Left kidney (tissue), 1 donor: ENCODE measurements at regions not wholly inside any gene's neighbourhood (a gene's known extent, or its start where the extent isn't known, plus 50 kb on each side); places are given as distances from the start of the nearest gene placed in this dataset.
A peak's percentile ranks its signal among the peaks of the same experiment; 100 is the strongest.
"Not testable (repeated sequence)": the region's sequence is repeated elsewhere in the genome, so short reads cannot be mapped to it uniquely, and the experiment has no call there.

Experiments
- DNase-seq: peaks from one replicate; pipeline ENCODE4 v3.0.0-alpha.2; 2013

DNA sequence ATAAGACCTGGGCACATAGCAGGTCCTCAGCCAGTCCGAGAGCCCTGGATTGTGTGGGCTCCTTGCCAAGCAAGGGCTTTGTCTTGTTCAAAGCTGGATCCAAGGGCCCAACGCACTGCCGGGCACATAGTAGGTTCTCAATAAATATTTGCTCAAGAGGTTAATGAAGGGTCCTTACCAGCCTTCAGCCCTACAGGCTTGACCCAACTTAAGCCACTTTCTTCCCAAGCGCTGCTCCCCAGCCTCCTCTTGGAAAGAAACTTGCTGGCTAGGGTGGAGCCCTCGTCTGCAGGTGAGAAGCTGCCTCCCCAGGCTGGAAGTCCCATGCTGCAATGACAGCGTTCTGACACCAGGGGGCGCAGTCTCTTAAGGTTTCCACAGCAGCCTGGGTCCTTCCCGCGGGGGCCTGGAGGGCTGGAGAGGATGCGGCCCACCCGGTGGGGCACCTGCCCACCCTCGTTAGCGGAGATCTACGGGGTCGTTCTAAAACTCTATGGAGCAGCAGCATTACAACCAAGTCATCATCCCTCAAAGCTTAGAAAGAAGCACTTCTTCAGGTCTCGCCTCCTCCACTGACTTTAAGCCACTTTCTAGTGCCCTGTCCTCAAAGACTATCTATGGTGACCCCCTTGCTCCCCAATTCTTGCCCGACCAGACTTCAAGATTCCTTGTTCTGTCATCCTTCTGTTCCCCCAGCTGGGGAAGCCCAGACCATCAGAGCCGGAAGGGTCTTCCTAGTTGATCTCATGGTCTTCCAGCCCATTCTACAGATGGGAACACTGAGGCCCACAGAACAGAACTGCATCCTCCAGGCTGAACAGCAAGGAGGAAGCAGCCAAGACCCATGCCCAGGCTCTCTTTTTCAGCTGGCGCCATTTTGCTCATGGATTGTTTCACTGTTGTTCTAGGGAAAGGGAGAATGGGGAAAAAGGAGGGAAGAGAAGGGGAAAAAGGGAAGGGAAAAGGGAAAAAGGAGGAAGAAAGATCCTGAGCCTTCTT is 115.4 kb downstream of the LHX2 start:
- peak; percentile 50 for DNase-seq

DNA sequence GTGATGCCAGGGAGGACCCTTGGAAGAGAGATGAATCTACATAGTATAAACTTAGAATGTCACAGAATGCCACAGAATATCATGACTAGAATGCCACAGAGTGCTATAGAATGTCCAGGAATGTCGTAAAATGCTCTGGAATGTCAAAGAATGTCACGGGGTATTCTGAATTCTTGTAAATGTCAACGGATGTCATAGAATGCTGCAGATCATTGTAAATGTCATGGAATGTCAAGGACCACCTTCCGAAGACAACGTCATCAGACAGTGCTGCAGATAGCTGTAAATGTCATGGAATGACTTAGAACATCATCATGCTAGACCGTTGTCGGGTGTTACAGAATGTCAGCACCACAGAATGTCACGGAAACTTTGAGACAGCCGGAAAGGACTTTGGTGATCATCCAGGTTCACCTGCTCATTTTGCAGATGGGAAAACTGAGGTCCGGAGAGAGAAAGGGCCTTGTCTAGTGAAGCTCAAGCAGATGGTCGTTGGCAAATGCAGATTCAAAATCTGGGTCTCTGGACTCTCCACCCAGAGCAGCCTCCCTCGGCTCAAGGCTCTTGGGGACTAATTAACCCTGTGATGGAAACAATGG is 117.1 kb downstream of the LHX2 start:
- no peak for DNase-seq

DNA sequence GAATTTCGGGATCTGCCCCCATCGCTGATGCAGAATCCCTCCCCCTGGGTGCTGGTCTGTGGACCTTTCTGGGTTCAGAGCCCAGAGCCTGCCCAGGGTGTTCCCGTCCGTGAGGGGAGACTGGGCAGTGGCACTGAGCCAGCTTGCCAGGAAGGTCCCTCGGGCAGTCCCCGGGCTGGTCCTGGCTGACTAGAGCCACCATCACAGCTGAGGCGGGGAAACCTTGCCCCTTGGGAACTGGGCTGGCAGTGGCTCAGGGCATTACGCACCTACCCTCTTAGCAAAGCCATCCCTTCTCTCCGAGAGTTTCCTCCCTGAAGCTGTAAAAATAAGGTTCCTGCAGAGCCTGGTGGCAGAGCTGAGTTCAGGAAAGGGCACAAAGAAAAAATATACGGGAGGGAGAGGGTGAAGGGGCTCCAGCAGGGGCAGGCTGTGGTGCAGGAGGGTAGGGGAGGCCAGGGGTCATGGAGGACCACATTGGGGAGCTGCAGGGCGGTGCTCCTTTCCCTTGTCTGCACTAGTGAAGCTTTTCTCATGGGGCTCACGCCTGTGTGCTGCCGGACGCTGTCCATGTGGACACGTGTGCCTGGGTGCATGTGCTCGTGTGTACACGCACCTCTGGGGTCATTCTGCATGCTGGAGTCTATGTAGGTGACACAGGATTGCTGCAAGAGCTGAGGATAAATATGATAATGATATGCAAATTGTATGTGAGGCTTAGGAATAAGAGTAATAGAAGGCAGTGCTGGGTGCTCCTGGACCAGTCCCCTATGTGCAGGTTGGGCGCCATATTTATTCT is 118.9 kb downstream of the LHX2 start:
- DNase-seq = no peak

DNA sequence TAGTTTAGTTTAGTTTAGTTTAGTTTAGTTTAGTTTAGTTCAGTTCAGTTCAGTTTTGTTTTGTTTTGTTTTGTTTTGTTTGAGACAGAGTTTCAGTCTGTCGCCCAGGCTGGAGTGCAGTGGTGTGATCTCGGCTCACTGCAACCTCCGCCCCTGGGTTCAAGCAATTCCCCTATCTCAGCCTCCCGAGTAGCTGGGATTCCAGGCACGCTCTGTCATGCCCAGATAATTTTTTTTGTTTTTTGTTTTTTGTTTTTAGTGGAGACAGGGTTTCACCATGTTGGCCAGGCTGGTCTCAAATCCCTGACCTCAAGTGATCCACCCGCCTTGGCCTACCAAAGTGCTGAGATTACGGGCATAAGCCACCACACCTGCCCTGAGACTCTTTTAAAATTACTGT is 120.0 kb downstream of the LHX2 start:
- DNase-seq = not testable (repeated sequence)

DNA sequence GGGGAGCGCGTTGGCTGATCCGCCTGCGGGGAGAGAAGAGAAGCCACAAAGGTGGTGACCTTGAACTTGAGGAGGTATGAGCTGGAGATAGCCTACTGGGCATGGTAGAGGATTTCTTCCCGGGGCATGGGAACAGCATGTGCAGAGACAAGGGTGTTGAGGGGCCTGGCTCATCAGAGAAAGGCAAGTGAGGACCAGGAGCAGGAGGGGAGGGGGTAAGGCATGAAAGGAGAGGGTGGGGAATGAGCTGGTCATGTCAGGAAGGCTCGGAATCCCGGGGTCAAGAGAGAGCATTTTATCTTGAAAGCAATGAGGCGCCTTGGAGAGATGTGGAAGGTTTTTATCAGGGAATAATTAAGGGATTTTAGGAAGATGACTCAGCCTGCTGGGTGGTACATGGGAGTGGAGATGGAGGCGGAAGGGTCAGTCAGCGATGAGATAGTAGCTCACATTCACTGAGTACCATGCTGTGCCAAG is 121.1 kb downstream of the LHX2 start:
- no peak for DNase-seq

DNA sequence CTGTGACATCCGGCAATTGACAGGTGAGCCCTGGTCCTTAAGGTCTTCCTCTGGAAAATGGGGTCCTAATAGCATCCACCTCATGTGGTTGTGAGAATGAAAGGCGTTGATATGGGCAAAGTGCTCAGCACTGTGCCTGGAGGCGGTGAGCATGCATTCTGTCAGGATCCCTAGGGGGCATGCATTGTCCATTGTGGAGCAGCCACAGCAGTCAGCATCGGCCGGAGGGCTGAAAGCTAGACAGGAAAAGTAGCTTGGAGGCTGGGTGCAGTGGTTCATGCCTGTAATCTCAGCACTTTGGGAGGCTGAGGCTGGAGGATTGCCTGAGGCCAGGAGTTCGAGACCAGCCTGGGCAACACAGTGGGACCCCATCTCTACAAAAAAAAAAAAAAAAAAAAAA is 122.2 kb downstream of the LHX2 start:
- no peak for DNase-seq

DNA sequence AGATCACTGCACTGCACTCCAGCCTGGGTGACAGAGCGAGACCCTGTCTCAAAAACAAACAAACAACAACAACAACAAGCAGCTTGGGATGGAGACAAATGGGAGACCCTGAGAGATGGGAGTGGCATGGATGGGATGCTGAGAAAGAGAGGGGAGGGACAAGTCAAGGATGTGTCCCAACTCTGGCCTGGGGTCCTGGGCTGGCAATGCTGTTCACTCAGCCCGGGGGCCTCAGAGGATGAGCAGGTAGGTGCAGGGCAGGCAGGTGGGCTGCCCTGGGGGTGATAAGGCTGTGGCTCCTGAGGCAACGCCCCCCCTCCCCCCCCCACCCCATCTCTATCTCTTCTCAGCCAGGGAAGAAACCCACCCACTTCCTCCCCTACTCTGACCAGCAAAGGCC is 123.0 kb downstream of the LHX2 start:
- no peak for DNase-seq

DNA sequence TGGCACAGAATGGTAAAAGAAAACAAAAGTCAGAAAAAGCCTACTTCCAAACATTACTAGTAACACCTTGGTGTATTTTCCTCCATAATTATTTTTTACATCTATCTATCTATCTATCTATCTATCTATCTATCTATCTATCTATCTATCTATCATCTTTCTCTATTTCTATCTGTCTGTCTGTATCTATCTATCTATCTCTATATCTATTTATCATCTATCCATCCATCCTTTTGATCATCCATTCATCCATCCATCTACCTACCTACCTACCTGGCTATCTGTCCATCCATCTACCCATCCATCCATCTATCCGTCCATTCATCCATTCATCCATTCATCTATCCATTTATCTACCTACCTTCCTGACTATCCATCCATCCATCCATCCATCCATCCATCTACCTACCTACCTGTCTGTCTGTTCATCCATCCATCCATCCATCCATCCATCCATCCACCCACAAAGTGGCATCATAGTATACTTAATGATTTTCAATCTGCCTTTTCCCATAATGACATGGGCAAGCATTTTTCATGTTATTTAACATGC is 121.9 kb upstream of the NEK6 start:
- DNase-seq = no peak

DNA sequence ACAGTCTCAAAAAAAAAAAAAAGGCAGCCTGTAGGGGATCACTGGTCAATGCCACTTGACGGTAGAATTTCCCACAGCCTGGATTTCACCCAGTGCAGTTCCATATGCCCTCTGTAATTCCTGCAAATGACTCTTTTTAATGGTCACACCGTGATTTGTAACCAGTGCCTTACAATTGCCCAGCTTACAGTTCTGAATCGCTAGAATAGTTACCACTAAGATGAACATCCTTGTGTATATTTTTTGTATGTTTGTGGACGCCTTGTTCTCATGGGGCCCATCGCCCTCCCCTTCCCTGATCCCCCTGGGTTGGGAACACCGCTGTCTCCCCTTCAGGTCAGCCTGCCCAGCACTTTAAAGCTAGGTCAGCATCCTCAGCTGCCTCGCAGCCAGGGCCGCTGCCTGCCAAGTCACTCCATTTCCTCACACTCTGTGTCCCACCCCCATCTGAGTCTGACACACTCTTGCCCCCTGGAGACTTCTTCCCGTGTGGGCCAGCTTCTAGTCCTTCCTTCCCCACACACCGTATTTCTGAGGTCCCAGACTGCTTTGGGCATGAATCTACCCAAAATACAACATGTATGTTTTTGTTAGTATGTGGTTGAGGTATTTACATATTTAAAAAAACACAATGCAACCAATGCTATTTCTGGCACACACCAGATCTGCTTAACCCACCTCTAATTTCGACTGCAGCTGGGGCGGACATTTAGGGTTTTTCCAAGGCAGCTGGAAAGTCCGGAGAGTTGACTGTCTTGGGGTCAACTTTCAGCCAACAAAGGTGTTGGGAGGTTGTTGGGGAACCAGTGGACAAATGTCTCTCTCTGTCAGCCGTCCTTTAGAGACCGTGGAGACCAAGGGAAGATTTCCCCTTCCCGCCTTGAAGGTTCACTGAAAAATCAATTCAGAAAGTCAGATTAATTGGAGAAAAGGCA is 120.5 kb upstream of the NEK6 start:
- no peak for DNase-seq

DNA sequence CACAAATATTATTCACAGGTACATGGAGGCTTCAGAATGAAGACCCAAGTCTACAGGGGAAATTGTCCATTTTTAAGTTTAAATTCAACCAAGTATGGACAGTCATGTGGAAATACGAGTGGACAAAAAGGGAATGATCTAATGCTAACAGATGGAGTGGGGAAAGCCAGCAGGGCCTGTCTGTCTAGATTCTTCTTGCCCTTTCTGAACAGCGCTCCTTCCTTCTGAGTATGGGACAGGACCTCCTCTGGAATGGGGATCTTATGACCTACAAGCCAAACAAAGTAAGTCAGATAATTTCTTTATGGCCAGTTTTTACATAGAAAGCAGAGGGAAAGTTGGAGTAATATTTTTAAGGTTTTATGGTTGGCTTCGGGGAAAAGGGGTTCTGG is 119.8 kb upstream of the NEK6 start:
- no peak for DNase-seq

DNA sequence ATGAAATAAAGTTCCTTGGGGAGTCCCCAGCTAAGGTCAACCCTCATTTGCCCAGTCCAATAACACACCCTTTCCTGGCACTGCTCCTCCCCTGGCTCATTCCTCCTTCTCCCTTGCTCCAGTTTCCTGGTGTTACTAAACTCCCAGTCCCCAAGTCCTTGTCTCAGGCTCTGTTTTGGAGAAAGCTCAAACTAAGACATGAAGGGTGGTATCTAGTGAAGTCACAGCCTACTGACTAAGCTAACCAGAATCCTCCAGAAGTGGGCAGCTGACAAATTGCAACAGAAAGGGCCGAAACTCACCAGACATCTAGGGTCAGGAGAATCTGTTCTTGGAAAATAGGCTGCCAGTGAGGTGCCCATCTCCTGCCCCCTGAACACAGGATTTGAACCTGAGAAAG is 118.7 kb upstream of the NEK6 start:
- DNase-seq = no peak

DNA sequence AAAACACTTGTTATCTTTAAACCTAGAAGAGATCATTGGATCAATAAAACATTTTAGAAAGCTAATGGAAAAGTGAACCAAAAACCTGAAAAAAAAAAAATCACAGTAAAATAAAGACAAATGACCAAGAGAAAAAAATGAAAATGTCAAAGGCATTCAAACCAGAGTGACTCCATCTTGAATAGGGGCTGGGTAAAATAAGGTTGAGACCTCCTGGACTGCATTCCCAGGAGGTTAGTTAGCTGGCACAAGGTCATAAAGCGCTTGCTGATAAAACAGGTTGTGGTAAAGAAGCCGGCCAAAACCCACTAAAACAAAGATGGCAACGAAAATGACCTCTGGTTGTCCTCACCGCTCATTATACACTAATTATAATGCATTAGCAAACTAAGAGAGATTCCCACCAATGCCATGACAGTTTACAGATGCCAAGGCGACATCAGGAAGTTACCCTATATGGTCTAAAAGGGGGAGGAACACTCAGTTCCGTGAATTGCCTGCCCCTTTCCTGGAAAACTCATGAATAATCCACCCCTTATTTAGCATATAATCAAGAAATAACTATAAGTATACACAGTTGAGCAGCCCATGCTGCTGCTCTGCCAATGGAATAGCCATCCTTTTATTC is 116.7 kb upstream of the NEK6 start:
- DNase-seq = no peak

DNA sequence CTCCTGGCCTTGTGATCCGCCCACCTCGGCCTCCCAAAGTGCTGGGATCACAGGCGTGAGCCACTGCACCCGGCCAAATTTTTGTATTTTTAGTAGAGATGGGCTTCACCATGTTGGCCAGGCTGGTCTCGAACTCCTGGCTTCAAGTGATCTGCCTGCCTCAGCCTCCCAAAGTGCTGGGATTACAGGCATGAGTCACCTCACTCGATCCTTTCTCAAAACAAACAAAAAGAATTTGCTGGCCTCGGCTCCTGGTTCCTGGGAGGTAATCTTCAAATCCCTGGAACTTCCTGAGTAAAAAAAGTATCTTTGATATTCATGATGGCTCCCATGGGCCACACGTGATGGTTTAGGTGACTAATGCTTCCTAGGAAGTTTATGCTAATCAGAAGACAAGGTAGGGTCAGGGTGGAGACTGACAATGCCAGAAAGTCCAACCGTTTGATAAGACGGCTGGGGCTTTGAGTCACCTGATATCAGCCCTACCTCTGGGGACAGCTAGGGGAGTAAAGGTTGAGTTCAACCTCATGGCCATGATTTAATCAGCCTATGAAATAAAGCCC is 113.1 kb upstream of the NEK6 start:
- not testable (repeated sequence) for DNase-seq

DNA sequence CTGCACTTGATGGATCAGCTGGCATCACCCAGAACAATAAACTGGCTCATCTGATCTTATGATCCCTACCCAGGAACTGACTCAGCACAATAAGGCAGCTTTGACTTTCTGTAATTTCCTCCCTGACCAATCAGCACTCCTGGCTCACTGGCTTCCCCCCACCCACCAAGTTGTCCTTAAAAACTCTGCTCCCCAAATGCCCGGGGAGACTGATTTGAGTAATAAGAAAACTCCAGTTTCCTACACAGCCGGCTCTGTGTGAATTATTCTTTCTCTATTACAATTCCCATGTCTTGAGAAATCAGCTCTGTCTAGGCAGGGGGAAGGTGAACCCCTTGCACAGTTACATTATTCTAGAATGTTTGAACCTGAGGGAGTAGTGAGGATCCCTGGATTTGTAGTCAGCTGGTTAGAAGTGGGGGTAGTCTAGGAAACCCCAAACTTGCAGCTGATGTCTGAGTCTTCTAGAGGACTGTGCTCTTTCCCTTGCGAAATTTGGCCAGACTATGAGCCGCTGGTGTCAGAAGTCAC is 111.7 kb upstream of the NEK6 start:
- no peak for DNase-seq

DNA sequence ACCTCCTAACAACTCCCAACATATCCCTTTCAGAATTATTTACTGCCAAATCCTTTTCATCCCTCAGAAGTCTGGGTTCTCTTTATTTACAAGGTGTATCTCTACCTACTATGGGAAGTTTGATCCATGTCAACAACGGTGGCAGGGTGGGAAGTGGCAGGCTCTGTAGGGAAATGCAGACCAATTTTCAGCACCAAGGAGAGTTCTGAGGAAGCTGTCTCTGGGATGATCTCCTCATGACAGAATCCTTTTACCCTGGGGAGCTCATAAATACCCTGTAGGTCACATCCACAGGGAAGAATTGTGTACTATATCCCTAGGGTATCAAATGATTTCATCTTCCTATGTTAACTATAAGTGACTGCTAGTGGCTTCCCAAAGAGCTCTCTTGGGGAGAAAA is 107.8 kb upstream of the NEK6 start:
- peak; percentile 10 for DNase-seq

DNA sequence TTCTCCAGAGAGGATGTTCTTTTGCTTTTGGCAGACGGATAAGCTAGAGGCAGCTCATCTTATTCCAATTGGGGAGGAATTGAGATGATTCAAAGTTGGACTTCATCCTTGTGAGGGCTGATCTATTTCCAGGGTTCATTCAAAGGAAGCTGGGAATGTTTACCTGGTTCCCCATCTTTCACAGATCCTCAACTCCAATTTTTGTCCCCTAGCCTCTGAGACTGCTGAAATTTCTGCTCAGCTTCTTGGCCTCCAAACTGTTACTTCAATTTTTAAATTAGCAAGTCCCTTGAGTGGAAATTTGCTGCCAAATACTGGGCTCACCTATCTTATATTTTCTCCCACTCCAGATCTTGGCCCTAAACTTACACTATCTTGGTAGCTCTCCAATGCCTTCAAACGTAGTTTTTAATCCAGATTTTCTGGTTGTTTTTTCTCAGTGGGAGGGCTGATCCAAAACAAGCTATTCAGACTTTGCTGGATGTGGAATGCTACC is 93.9 kb upstream of the NEK6 start:
- no peak for DNase-seq

DNA sequence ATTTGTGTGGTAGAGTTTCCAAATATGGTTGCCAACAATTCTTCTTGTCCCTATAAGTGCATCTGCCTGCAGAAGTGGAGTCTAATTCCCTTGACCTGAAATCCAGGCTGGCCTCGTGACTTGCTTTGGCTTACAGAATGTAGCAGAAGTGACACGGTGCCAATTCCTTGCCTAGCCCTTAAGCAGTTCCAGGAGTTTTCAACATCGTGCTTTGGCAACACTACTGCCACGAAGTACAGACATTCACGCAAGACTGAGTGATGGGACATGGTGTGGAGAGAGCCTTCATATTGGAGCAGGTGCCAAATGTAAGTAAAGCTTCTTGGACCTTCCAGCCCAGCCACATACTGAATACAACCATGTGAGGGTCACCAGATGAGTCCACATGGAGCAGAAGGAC is 92.9 kb upstream of the NEK6 start:
- no peak for DNase-seq

DNA sequence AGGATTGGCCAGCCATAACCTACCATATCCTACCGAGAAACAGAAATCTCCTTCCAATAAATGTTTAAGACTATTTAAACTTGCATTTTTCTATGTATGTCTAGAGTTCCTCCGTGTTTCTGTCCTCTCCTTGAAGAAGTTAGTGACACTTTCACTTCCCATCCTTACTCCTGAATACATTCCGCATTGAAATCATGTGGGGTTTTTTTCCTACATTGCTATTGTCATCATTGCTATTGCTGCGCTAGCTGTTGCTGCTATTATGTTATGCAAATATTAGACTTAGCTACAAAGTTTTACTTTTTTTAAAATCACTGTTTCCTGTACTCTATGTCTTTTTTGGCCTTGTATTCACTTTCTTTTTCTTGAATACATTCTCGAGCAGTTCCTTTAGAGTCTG is 83.3 kb upstream of the NEK6 start:
- no peak for DNase-seq

DNA sequence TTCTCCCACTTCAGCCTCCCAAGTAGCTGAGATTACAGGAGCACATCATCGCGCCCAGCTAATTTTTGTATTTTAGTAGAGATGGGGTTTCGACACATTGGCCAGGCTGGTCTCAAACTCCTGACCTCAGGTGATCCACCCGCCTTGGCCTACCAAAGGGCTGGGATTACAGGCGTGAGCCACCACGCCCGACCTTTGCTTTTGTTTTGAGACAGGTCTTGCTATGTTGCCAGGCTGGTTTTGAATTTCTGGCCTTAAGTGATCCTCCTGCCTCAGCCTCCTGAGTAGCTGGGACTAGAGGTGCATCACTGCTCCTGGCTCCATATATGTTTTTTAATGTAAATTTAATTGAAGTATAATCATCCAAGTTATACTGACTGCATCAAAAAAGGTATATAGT is 80.2 kb upstream of the NEK6 start:
- DNase-seq = not testable (repeated sequence)
